ENCODE measurements at regions not wholly inside any gene's neighbourhood (a gene's known extent, or its start where the extent isn't known, plus 50 kb on each side); places are given as distances from the start of the nearest gene placed in this dataset.

GRCh38 chr18:56267334-56267733, 371.1 kb downstream of the TXNL1 start:
- Histone ChIP-seq H3K27me3 (ENCODE audit: control insufficient read depth, insufficient read depth, low read length) (no peaks in the 10 kb centered on the region; the same call in 1 of the 2 replicates), H3K36me3 (ENCODE audit: control insufficient read depth, insufficient read depth, low read length) (no peaks in the 10 kb centered on the region), H3K4me3 (ENCODE audit: low read depth, low read length) (no peak overlapping the region)
- ChIA-PET CTCF (interaction anchor here (0.6 to 1.0 kb wide), 2 partner anchors 30 to 150 kb away, joined by 3 read pairs; no protein-coding TSS in a partner anchor), POLR2A (no interaction called here)
- no peak for DNase-seq (ENCODE audit: low read depth)
- TF ChIP-seq CTCF (IDR thresholded peaks at IDR 0.05; ENCODE audit: insufficient read depth, low read depth, low read length): no peak

GRCh38 chr18:56258178-56258577, 380.2 kb downstream of the TXNL1 start:
- Histone ChIP-seq H3K27me3 (ENCODE audit: control insufficient read depth, insufficient read depth, low read length) (no peaks in the 10 kb centered on the region), H3K4me3 (ENCODE audit: low read depth, low read length) (no peak overlapping the region), H3K36me3 (ENCODE audit: control insufficient read depth, insufficient read depth, low read length) (no peaks in the 10 kb centered on the region)
- CTCF ChIA-PET: no interaction called here
- no peak for TF ChIP-seq CTCF (IDR thresholded peaks at IDR 0.05; ENCODE audit: insufficient read depth, low read depth, low read length)
- DNase-seq (ENCODE audit: low read depth): no peak
- POLR2A ChIA-PET: interaction anchor here (0.7 kb wide), 1 partner anchor 18 kb away, joined by 5 read pairs; no protein-coding TSS in a partner anchor

GRCh38 chr18:56257205-56257604, 381.2 kb downstream of the TXNL1 start:
- Histone ChIP-seq H3K36me3 (ENCODE audit: control insufficient read depth, insufficient read depth, low read length) (no peaks in the 10 kb centered on the region), H3K27me3 (ENCODE audit: control insufficient read depth, insufficient read depth, low read length) (no peaks in the 10 kb centered on the region), H3K4me3 (ENCODE audit: low read depth, low read length) (no peak overlapping the region)
- ChIA-PET POLR2A (no interaction called here), CTCF (no interaction called here)
- TF ChIP-seq CTCF (IDR thresholded peaks at IDR 0.05; ENCODE audit: insufficient read depth, low read depth, low read length): no peak
- DNase-seq (ENCODE audit: low read depth): peak; percentile 79

- POLR2A ChIA-PET: no interaction called here
- CTCF ChIA-PET: no interaction called here
- Histone ChIP-seq H3K27me3 (ENCODE audit: control insufficient read depth, insufficient read depth, low read length) (no peaks in the 10 kb centered on the region), H3K4me3 (ENCODE audit: low read depth, low read length) (no peak overlapping the region), H3K36me3 (ENCODE audit: control insufficient read depth, insufficient read depth, low read length) (no peaks in the 10 kb centered on the region)
- no peak for TF ChIP-seq CTCF (IDR thresholded peaks at IDR 0.05; ENCODE audit: insufficient read depth, low read depth, low read length)
- DNase-seq (ENCODE audit: low read depth): no peak
Measured at GRCh38 chr18:56256659-56257058, 381.7 kb downstream of the TXNL1 start.

- TF ChIP-seq CTCF (IDR thresholded peaks at IDR 0.05; ENCODE audit: insufficient read depth, low read depth, low read length): no peak
- no peak for DNase-seq (ENCODE audit: low read depth)
- CTCF ChIA-PET: no interaction called here
Measured at GRCh38 chr18:56255381-56255780, 383.0 kb downstream of the TXNL1 start.

More at GRCh38 chr18:56255381-56255780, 383.0 kb downstream of the TXNL1 start:
- H3K4me3 ChIP-seq (ENCODE audit: low read depth, low read length): no peak overlapping the region
- no peaks in the 10 kb centered on the region for H3K27me3 ChIP-seq (ENCODE audit: control insufficient read depth, insufficient read depth, low read length)
- H3K36me3 ChIP-seq (ENCODE audit: control insufficient read depth, insufficient read depth, low read length): no peaks in the 10 kb centered on the region
- POLR2A ChIA-PET: no interaction called here
